NT2/D1 (cell line): ENCODE measurements at regions not wholly inside any gene's neighbourhood (a gene's known extent, or its start where the extent isn't known, plus 50 kb on each side); places are given as distances from the start of the nearest gene placed in this dataset.

ENCODE experiments used
- SUZ12 ChIP-seq: IDR thresholded peaks from 2 replicates; pipeline ENCODE4 v1.6.1; 2011; ENCODE audit not compliant: insufficient read length, insufficient read depth; ENCODE audit errors: extremely low read depth
- YY1 ChIP-seq: IDR thresholded peaks from 2 replicates; pipeline ENCODE4 v1.6.1; 2011; ENCODE audit not compliant: insufficient read length, insufficient read depth

DNA sequence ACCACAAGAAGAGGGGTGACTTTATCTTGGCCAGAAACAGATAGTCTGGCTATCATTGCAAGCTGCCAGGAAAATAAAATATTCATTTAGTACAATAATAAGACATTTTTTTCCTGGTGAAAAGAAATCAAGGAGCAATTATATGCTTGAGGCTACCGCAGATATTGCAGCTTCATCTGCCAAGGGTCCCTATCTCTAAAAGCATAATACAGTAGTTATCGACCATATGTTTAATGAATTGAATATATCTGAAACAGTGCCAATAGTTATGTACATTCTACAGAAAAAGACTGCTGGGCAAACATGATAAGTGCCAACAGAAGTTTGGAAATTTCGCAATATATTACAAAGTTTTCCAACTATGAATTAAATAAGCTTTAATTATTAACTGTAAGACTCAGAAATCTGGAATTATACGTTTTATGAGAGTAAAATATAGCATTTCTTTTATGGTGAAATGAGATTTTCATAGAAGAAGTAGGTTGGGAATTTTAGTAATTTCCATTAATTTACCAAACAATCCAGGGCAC lies 561.1 kb upstream of the ZP4 start:
- no peak for TF ChIP-seq SUZ12
- TF ChIP-seq YY1 = no peak
